Uterus (tissue), 2 donors: ENCODE measurements at regions not wholly inside any gene's neighbourhood (a gene's known extent, or its start where the extent isn't known, plus 50 kb on each side); places are given as distances from the start of the nearest gene placed in this dataset.

Experiments used
- POLR2A ChIP-seq, 2 donors: fragments of 450-650 bp; IDR thresholded peaks; one replicate each; pipeline ENCODE4 v1.6.1; 2016; ENCODE audit warnings: antibody characterized with exemption in 2 of 2, mild to moderate bottlenecking in 1 of 2, moderate library complexity in 1 of 2
- TF ChIP-seq, protein P1 (sequence below), 4 experiments: fragments of 200-600 bp in 2 of 4; fragments of 450-650 bp in 2 of 4; sonication (generic) in 2 of 4; IDR thresholded peaks; one replicate each; pipeline ENCODE4 v1.5.1; 2016 to 2019; ENCODE audit warnings: antibody characterized with exemption in 4 of 4, mild to moderate bottlenecking in 2 of 4, moderate library complexity in 1 of 4

DNA sequence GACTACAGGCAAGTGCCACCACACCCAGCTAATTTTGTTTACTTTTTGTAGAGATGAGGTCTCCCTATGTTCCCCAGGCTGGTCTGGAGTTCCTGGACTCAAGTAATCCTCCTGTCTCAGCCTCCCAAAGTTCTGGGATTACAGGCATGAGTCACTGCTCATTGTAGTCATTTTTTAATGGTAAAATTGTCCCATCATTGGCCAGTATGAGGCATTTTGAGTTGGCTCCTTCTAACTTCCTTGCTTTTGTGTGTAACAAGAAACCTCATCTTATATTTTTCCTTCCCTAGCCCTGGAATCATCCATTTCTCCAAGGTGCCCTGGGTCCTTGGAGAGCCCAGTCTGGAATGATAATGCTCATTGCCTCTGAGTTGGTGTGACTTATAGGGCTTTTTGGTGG, 148.5 kb downstream of the INHBB start:
- TF ChIP-seq, protein P1, sequence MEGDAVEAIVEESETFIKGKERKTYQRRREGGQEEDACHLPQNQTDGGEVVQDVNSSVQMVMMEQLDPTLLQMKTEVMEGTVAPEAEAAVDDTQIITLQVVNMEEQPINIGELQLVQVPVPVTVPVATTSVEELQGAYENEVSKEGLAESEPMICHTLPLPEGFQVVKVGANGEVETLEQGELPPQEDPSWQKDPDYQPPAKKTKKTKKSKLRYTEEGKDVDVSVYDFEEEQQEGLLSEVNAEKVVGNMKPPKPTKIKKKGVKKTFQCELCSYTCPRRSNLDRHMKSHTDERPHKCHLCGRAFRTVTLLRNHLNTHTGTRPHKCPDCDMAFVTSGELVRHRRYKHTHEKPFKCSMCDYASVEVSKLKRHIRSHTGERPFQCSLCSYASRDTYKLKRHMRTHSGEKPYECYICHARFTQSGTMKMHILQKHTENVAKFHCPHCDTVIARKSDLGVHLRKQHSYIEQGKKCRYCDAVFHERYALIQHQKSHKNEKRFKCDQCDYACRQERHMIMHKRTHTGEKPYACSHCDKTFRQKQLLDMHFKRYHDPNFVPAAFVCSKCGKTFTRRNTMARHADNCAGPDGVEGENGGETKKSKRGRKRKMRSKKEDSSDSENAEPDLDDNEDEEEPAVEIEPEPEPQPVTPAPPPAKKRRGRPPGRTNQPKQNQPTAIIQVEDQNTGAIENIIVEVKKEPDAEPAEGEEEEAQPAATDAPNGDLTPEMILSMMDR (IDR thresholded peaks at IDR 0.05) = no peak
- TF ChIP-seq POLR2A (IDR thresholded peaks at IDR 0.05) = no peak
